ENCODE measurements at regions not wholly inside any gene's neighbourhood (a gene's known extent, or its start where the extent isn't known, plus 50 kb on each side); places are given as distances from the start of the nearest gene placed in this dataset.

- DNase-seq (ENCODE audit: low read depth in 3 of 3, low spot score in 1 of 3), result no peak
Measured at GRCh38 chr4:89604951-89605350, 232.0 kb downstream of the SNCA start.

DNA sequence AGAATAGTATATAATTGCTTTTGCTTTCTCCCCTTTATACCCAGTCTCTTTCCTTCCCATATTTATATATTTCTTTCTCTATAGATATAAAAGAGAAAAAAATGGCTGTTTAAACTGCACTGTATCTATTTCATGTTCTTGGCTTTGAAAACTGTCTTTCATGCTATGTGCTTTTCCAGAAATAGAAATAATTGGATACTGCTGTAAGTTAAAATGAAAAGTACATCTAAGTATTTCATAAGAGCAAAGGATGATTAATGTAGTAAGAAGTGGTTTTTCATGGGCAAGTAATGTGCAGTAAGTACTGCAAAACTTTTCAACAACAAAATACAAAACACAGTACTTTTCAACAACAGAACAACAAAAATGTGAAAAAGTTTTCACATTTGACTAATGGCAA is 237.9 kb downstream of the SNCA start:
- no peak for DNase-seq (ENCODE audit: low read depth in 3 of 3, low spot score in 1 of 3)

- DNase-seq (ENCODE audit: low read depth in 3 of 3, low spot score in 1 of 3), result no peak
Measured at GRCh38 chr4:89598602-89599001, 238.4 kb downstream of the SNCA start.

- DNase-seq (ENCODE audit: low read depth in 3 of 3, low spot score in 1 of 3), result no peak
Measured at GRCh38 chr4:89595125-89595789, 241.7 kb downstream of the SNCA start.

DNA sequence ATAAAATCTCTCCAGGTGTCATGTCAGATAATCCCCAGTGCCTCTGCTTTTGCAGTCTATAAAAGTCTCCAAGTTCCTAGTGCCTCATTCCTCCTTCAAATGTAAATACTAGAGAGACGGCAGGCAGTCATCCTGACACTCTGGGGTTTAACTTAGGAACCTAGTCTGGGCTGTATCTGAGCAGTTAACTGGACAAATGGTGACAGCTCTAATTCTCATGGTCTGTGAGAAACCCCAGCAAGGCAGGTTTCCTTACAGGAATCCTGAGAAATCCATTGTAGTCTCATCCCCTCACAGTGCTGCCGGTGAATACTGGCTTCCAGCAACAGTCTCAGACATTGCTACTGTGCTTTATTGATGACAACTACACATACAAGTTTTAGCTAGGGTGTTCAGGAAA is 246.8 kb downstream of the SNCA start:
- no peak for DNase-seq (ENCODE audit: low read depth in 3 of 3, low spot score in 1 of 3)

DNA sequence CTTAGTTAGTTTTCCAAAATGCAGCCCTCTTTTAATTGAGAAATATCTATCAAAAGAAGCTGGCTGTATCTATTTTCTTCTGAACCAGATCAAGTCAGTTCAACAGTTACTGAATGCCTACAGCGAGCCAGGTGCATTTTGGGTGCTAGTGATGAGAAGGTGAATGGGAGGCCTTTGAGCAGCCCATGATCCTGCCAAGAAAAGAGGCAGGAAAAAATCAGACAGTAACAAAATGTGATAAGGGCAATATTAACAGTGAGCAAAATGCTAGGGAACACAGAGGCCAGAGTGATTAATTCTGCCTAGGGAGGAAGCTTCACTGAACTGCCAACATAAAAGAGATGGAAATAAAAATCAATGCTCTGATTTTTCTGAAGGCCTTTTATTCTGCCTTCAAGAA is 248.5 kb downstream of the SNCA start:
- DNase-seq (ENCODE audit: low read depth in 3 of 3, low spot score in 1 of 3), result no peak

DNA sequence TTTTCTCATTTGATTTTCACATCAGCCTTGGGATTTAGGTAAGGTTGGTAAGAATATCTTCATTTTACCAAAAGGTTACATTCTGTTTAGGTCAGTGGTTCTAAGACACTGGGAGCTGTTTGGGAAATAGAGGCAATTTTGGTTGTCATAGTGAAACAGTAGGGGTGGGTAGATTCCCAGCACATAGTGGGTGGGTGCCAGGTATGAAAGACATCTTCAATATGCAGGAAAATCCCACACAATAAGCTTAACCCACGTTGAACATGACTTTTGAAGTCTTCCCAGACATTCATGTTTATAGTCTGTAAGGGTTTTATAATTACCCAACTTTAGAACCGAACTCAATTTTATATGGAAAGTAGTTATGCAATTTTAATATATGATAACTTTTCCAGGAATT is 249.6 kb downstream of the SNCA start:
- no peak for DNase-seq (ENCODE audit: low read depth in 3 of 3, low spot score in 1 of 3)

DNA sequence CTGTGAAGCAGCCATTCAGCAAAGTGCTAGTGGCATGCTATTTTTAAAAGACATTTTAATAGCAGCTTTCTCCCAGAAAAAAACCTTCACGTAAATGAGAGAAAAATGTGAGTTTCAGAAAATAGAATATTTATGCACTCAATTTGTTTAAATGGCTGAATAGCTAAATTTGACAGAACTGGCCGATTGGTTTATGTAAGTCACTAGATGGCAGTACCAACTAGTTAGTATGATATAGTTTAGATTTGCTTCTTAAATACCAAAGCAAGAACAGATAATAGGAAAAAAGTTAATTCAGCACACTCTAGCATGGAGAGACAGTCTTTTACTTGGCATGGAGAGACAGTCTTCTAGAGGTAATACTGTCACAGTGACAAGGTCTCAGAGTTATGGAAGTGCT is 250.1 kb downstream of the SNCA start:
- no peak for DNase-seq (ENCODE audit: low read depth in 3 of 3, low spot score in 1 of 3)

- no peak for DNase-seq (ENCODE audit: low read depth in 3 of 3, low spot score in 1 of 3)
Measured at GRCh38 chr4:89586318-89586717, 250.6 kb downstream of the SNCA start.

DNA sequence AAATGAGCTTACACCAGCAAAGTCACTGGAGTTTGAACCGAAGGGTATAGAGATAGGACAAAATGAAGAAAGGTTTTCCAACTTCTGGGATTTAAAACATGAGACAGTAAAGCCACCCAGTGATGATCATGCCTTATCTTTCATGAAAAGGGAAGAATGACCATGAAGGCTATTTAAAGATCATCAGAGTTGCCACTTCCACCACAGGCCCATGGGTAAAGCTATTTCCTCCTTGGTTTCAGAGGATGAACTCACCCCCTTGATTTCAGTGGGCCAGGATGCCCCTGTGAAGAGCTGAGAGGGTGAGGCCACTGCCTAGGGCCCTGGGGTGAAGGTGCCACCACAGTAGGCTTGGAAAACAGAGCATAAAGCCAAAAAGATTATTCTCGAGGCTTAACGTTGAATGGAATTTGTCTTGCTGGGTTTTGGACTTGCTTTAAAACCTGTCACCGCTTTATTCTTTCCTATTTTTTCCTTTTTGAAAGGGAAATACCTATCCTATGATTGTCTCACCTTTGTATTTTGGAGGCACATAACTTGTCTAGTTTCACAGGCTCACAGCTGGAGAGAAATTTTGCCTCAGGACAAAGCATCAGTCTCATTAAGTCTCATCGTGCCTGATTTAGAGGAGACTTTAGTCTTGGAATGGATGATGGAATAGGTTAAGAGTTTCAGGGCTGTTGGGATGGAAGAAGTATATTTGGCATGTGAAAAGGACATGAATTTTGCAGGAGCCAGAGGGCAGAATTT is 254.0 kb downstream of the SNCA start:
- DNase-seq (ENCODE audit: low read depth in 3 of 3, low spot score in 1 of 3), result no peak

- DNase-seq (ENCODE audit: low read depth in 3 of 3, low spot score in 1 of 3), result no peak
Measured at GRCh38 chr4:89579771-89580170, 257.2 kb downstream of the SNCA start.

DNA sequence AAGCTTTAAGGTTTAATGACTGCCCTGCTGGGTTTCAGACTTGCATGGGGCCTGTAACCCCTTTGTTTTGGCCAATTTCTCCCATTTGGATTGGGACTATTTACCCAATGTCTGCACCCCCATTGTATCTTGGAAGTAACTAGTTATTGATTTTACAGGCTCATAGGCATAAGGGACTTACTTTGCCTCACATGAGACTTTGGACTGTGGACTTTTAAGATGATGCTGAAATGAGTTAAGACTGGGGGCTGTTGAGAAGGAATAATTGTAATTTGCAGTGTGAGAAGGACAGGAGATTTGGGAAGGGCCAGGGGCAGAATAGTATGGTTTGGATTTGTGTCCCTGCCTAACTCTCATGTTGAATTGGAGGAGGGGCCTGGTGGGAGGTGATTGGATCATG is 260.7 kb downstream of the SNCA start:
- DNase-seq (ENCODE audit: low read depth in 3 of 3, low spot score in 1 of 3), result no peak

GRCh38 chr4:89575840-89576239 is 261.1 kb downstream of the SNCA start:
- DNase-seq (ENCODE audit: low read depth in 3 of 3, low spot score in 1 of 3), result no peak

DNA sequence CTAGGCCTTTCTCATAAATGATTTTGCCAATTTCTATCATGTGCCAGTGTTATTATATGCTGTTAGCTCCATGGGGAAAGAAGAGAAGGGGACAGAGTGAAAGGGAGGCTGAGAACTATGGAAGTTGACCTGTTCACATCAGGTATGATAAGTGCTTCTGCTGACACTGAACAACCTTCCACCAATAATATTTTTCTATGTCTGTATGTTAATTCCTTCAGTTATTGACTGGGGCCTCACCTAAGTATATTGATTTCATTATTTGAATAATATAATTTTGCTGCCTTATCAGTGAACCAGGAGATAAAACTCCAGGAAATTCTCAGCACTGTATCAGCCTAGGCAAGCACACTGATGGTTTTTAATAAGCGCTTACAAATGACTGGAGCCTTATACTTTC is 262.8 kb downstream of the SNCA start:
- DNase-seq (ENCODE audit: low read depth in 3 of 3, low spot score in 1 of 3), result no peak

- no peak for DNase-seq (ENCODE audit: low read depth in 3 of 3, low spot score in 1 of 3)
Measured at GRCh38 chr4:89573656-89574055, 263.3 kb downstream of the SNCA start.

DNA sequence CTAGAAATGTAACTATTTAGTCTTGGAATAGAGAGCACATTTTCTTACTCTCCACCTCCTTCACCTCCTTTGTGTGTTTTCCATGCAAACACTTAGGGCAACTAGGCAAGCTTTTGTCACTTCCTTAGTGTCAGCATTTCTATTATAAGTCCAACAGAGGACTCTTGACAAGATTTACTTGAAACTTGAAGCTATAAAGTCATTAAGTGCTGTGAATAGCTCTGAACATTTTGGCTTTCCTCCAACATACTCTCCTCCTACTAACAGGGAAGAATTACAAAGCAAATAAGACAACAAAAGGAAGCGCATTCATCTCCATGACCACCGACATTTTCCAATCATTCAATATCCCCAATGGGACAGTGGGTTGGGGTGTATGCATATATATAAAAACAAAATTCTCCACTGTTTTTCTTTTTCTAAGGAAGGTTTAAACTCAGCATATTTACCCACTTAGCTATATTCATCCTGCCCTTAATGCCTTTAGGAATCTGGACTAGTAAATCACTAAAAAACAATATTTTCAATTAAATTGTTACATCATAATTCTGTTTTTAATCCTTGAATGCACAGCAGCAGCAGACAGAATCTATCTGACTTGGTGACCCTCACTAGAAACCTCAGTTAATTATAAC is 264.6 kb downstream of the SNCA start:
- DNase-seq (ENCODE audit: low read depth in 3 of 3, low spot score in 1 of 3), result no peak

- DNase-seq (ENCODE audit: low read depth in 3 of 3, low spot score in 1 of 3), result no peak
Measured at GRCh38 chr4:89570931-89571330, 263.3 kb upstream of the GPRIN3 start.

DNA sequence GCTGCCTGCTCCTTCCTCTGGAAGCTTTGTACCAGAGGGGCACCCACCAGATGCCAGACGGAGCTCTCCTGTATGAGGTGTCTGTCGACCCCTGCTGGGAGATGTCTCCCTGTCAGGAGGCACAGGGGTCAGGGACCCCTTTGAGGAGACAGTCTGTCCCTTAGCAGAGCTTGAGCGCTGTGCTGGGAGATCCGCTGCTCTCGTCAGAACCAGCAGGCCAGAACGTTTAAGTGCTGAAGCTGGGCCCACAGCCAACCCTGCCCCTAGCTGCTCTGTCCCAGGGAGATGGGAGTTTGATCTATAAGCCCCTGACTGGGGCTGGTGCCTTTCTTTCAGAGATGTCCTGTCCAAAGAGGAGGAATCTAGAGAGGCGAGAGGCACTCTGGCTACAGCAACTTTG is 260.3 kb upstream of the GPRIN3 start:
- no peak for DNase-seq (ENCODE audit: low read depth in 3 of 3, low spot score in 1 of 3)

- no peak for DNase-seq (ENCODE audit: low read depth in 3 of 3, low spot score in 1 of 3)
Measured at GRCh38 chr4:89563431-89563830, 255.8 kb upstream of the GPRIN3 start.

- DNase-seq (ENCODE audit: low read depth in 3 of 3, low spot score in 1 of 3), result no peak
Measured at GRCh38 chr4:89562746-89563145, 255.1 kb upstream of the GPRIN3 start.

- DNase-seq (ENCODE audit: low read depth in 3 of 3, low spot score in 1 of 3), result no peak
Measured at GRCh38 chr4:89561048-89561447, 253.4 kb upstream of the GPRIN3 start.

GRCh38 chr4:89558147-89558546 is 250.5 kb upstream of the GPRIN3 start:
- no peak for DNase-seq (ENCODE audit: low read depth in 3 of 3, low spot score in 1 of 3)
